IMR-90 (cell line): ENCODE measurements at regions not wholly inside any gene's neighbourhood (a gene's known extent, or its start where the extent isn't known, plus 50 kb on each side); places are given as distances from the start of the nearest gene placed in this dataset.

Experiments used
- ATAC-seq: fragments of 200-7000 bp; cut with Tn5 transposase; 2 replicates; pipeline ENCODE4 v1.9.1; 2020; ENCODE audit warnings: low read depth, mild to moderate bottlenecking, moderate library complexity
- BruUV-seq: library from RNA; stranded (reverse); fragments of 400-500 nt; replicated peaks from 2 replicates; lab custom pipeline; 2021; lab: Mats Ljungman, UMichigan
- CTCF ChIA-PET: fragments of 300-600 bp; formaldehyde crosslinking; extraction: SDS; loops from one replicate; lab custom pipeline; 2021; ENCODE audit warnings: antibody characterized with exemption; lab: Yijun Ruan, JAX
- POLR2A ChIA-PET: fragments of 300-600 bp; sonication (Branson Sonifier 250); formaldehyde crosslinking; loops from one replicate; lab custom pipeline; 2022; ENCODE audit warnings: antibody characterized with exemption; ENCODE audit not compliant: unreplicated experiment; lab: Charles Lee
- DNase-seq: peaks from one replicate; pipeline ENCODE4 v3.0.0; 2013
- H2AFZ ChIP-seq: replicated peaks from 2 replicates; pipeline ENCODE3; 2013; ENCODE audit warnings: low read length, mild to moderate bottlenecking; ENCODE audit not compliant: poor library complexity
- H2AK5ac ChIP-seq: 2 replicates; pipeline ENCODE4 v1.6.1; 2013; ENCODE audit warnings: low read depth, low read length, inconsistent platforms
- H2AK9ac ChIP-seq: replicated peaks from 2 replicates; pipeline ENCODE3; 2013; ENCODE audit warnings: mild to moderate bottlenecking, low read depth, low read length, moderate library complexity; ENCODE audit not compliant: poor library complexity
- H2BK120ac ChIP-seq: 2 replicates; pipeline ENCODE4 v1.6.1; 2013; ENCODE audit warnings: low read depth, low read length, inconsistent platforms
- H2BK15ac ChIP-seq: 3 replicates; pipeline ENCODE4 v1.6.1; 2013; ENCODE audit warnings: low read depth, low read length, inconsistent platforms
- H2BK20ac ChIP-seq: 2 replicates; pipeline ENCODE4 v1.6.1; 2013; ENCODE audit warnings: low read depth, mild to moderate bottlenecking, inconsistent platforms, low read length, moderate library complexity
- H2BK5ac ChIP-seq: 2 replicates; pipeline ENCODE4 v1.6.1; 2013; ENCODE audit warnings: mild to moderate bottlenecking, low read depth, low read length, inconsistent platforms; ENCODE audit not compliant: poor library complexity, severe bottlenecking
- H3K14ac ChIP-seq: replicated peaks from 2 replicates; pipeline ENCODE4 v1.6.1; 2013; ENCODE audit warnings: low read depth, low read length, inconsistent platforms
- H3K18ac ChIP-seq: 2 replicates; pipeline ENCODE4 v1.6.1; 2013; ENCODE audit warnings: low read depth, low read length, control low read depth
- H3K23ac ChIP-seq: 2 replicates; pipeline ENCODE4 v1.6.1; 2013; ENCODE audit warnings: low read depth, low read length, inconsistent platforms
- H3K27ac ChIP-seq: 2 replicates; pipeline ENCODE4 v1.5.1; 2013; ENCODE audit warnings: mild to moderate bottlenecking, control low read depth, low read length; ENCODE audit not compliant: insufficient read depth
- H3K27me3 ChIP-seq: 2 replicates; pipeline ENCODE4 v1.6.1; 2013; ENCODE audit warnings: low read length; ENCODE audit not compliant: control insufficient read depth, insufficient read depth
- H3K36me3 ChIP-seq: 2 replicates; pipeline ENCODE4 v1.6.1; 2013; ENCODE audit warnings: low read length, mixed read lengths; ENCODE audit not compliant: control insufficient read depth, insufficient read depth
- H3K4ac ChIP-seq: 2 replicates; pipeline ENCODE4 v1.6.1; 2013; ENCODE audit warnings: low read depth, low read length, inconsistent platforms
- H3K4me1 ChIP-seq: 2 replicates; pipeline ENCODE4 v1.6.1; 2013; ENCODE audit warnings: low read length, mixed read lengths; ENCODE audit not compliant: control insufficient read depth, insufficient read depth
- H3K4me2 ChIP-seq: 2 replicates; pipeline ENCODE4 v1.6.1; 2013; ENCODE audit warnings: low read depth, mild to moderate bottlenecking, control low read depth, low read length, moderate library complexity
- H3K4me3 ChIP-seq: 2 replicates; pipeline ENCODE4 v1.5.1; 2013; ENCODE audit warnings: low read depth, mild to moderate bottlenecking, control low read depth, low read length, moderate library complexity; ENCODE audit not compliant: insufficient read depth
- H3K56ac ChIP-seq: 2 replicates; pipeline ENCODE4 v1.6.1; 2013; ENCODE audit warnings: low read length, inconsistent platforms; ENCODE audit not compliant: insufficient read depth; ENCODE audit errors: extremely low read depth
- H3K79me1 ChIP-seq, 2 experiments: 2 replicates each; pipeline ENCODE4 v1.6.1; 2013; ENCODE audit warnings: low read length in 2 of 2, inconsistent platforms in 1 of 2, low read depth in 1 of 2
- H3K9ac ChIP-seq: 2 replicates; pipeline ENCODE4 v1.6.1; 2013; ENCODE audit warnings: low read depth, low read length, control low read depth
- H3K9me1 ChIP-seq: 2 replicates; pipeline ENCODE4 v1.6.1; 2013; ENCODE audit warnings: low read length, inconsistent platforms; ENCODE audit not compliant: insufficient read depth
- H3K9me3 ChIP-seq: 2 replicates; pipeline ENCODE4 v1.6.1; 2013; ENCODE audit warnings: low read length; ENCODE audit not compliant: control insufficient read depth, insufficient read depth
- H4K20me1 ChIP-seq: 2 replicates; pipeline ENCODE4 v1.6.1; 2013; ENCODE audit warnings: low read length, inconsistent platforms; ENCODE audit not compliant: insufficient read depth
- H4K5ac ChIP-seq: 2 replicates; pipeline ENCODE4 v1.6.1; 2013; ENCODE audit warnings: mild to moderate bottlenecking, low read depth, low read length, control low read depth
- H4K8ac ChIP-seq, 2 experiments: 2 replicates each; pipeline ENCODE4 v1.6.1; 2013; ENCODE audit warnings: low read depth in 2 of 2, low read length in 2 of 2, control low read depth in 1 of 2, inconsistent platforms in 1 of 2
- H4K91ac ChIP-seq: 2 replicates; pipeline ENCODE4 v1.6.1; 2013; ENCODE audit warnings: low read depth, low read length, inconsistent platforms; ENCODE audit not compliant: insufficient read depth
- CEBPB ChIP-seq: IDR thresholded peaks from 2 replicates; pipeline ENCODE4 v1.6.1; 2012; ENCODE audit warnings: low read depth, low read length, improper control_type of control experiment
- CHD1 ChIP-seq: IDR thresholded peaks from 2 replicates; pipeline ENCODE4 v1.6.1; 2012; ENCODE audit warnings: low read depth, low read length, improper control_type of control experiment
- ELK1 ChIP-seq: fragments of 150-350 bp; IDR thresholded peaks from 2 replicates; pipeline ENCODE4 v1.6.1; 2016; ENCODE audit warnings: low read depth, mild to moderate bottlenecking, low read length, moderate library complexity, borderline replicate concordance
- FOS ChIP-seq: fragments of 150-350 bp; IDR thresholded peaks from 2 replicates; pipeline ENCODE4 v1.6.1; 2016; ENCODE audit warnings: low read depth, low read length
- MAFK ChIP-seq: IDR thresholded peaks from 2 replicates; pipeline ENCODE4 v1.6.1; 2012; ENCODE audit warnings: low read depth, low read length, improper control_type of control experiment
- MAZ ChIP-seq: IDR thresholded peaks from 2 replicates; pipeline ENCODE4 v1.6.1; 2012; ENCODE audit warnings: low read depth, mild to moderate bottlenecking, low read length, improper control_type of control experiment, moderate library complexity, borderline replicate concordance
- POLR2A ChIP-seq: IDR thresholded peaks from 2 replicates; pipeline ENCODE4 v1.6.1; 2012; ENCODE audit warnings: mild to moderate bottlenecking, low read depth, low read length
- RCOR1 ChIP-seq: IDR thresholded peaks from 2 replicates; pipeline ENCODE4 v1.6.1; 2012; ENCODE audit warnings: mild to moderate bottlenecking, low read length, improper control_type of control experiment; ENCODE audit not compliant: insufficient replicate concordance
- SMC3 ChIP-seq: fragments of 150-350 bp; IDR thresholded peaks from 2 replicates; pipeline ENCODE4 v1.6.1; 2016; ENCODE audit warnings: low read depth, mild to moderate bottlenecking, antibody characterized with exemption, low read length, moderate library complexity
- USF2 ChIP-seq: fragments of 150-350 bp; IDR thresholded peaks from 2 replicates; pipeline ENCODE4 v1.6.1; 2017; ENCODE audit warnings: mild to moderate bottlenecking, antibody characterized with exemption, low read length, low read depth
- WGBS, 2 experiments: methylation state at CpG; one replicate each; pipeline versions ENCODE4 v1.1.5 to v1.1.7; 2013; ENCODE audit warnings: missing lambda C conversion rate in 2 of 2; ENCODE audit not compliant: insufficient read length in 1 of 2; ENCODE audit errors: extremely low coverage in 2 of 2; 5-methylcytosine and 5-hydroxymethylcytosine counted together
- dilution Hi-C: fragments of 300-500 bp; cut with HindIII; formaldehyde crosslinking; loops from one replicate; pipeline ENCODE4 v1.14.3; 2018; ENCODE audit warnings: low sequenced_read_pairs; ENCODE audit not compliant: unreplicated experiment
- in situ Hi-C: fragments of 300-500 bp; cut with MboI; formaldehyde crosslinking; loops from 3 replicates; pipeline ENCODE4 v1.14.3; 2019; ENCODE audit warnings: low sequenced_read_pairs, inconsistent platforms, mixed read lengths
- intact Hi-C: fragments of 100-400 bp; cut with micrococcal nuclease; formaldehyde crosslinking; loops from 2 replicates; pipeline ENCODE4 v1.10.0; 2022

GRCh38 chrX:107323786-107324492 is 117.5 kb downstream of the DNAAF6 start:
- Histone ChIP-seq H4K5ac (no peak overlapping the region), H3K36me3 (no peaks in the 10 kb centered on the region), H4K91ac (no peak overlapping the region), H2AFZ (no peak overlapping the region), H2BK20ac (no peak overlapping the region), H3K9me3 (no peaks in the 10 kb centered on the region), H3K27ac (no peak overlapping the region), H4K20me1 (no peaks in the 10 kb centered on the region), H2AK9ac (no peak overlapping the region), H3K56ac (no peak overlapping the region), H3K23ac (no peak overlapping the region), H3K9me1 (no peaks in the 10 kb centered on the region; the same call in 1 of the 2 replicates), H2AK5ac (no peak overlapping the region), H3K14ac (no peak overlapping the region), H4K8ac (no peak overlapping the region), H2BK120ac (no peak overlapping the region), H3K9ac (no peak overlapping the region), H3K4me2 (no peak overlapping the region), H3K4me3 (no peak overlapping the region), H2BK15ac (no peak overlapping the region), H3K79me1 (no peaks in the 10 kb centered on the region), H3K27me3 (peaks cover 2% of the 10 kb centered on the region; the same call in 1 of the 2 replicates), H3K4me1 (no peaks in the 10 kb centered on the region), H2BK5ac (no peak overlapping the region), H3K4ac (no peak overlapping the region), H3K18ac (no peak overlapping the region)
- ATAC-seq (no peak), DNase-seq (no peak)
- intact Hi-C loops (no loop called here), in situ Hi-C loops (no loop called here), dilution Hi-C loops (no loop called here)
- ChIA-PET POLR2A (no interaction called here), CTCF (no interaction called here)
- TF ChIP-seq ELK1 (no peak), POLR2A (no peak), MAZ (no peak), USF2 (no peak), FOS (no peak), SMC3 (no peak), CHD1 (no peak), CEBPB (no peak), MAFK (no peak), RCOR1 (no peak)
- no TSS peak for BruUV-seq
- WGBS, 2 experiments, result 70% methylated on average over 8 of the region's 39 CpGs; no CpG with 5 or more reads in 1 of the 2 experiments
